Sigmoid colon (tissue), 6 donors: ENCODE measurements at regions not wholly inside any gene's neighbourhood (a gene's known extent, or its start where the extent isn't known, plus 50 kb on each side); places are given as distances from the start of the nearest gene placed in this dataset.

Experiments used
- DNase-seq: peaks from one replicate; pipeline ENCODE4 v3.0.0-alpha.2; 2019
- H3K27ac ChIP-seq, 4 donors: fragments of 200-600 bp; sonication (generic); one replicate each; pipeline ENCODE4 v1.5.1; 2016 to 2019; ENCODE audit warnings: mild to moderate bottlenecking in 1 of 4
- H3K27me3 ChIP-seq, 3 donors: fragments of 200-600 bp; sonication (generic); one replicate each; pipeline ENCODE4 v1.5.1; 2019; ENCODE audit warnings: mild to moderate bottlenecking in 1 of 3
- H3K36me3 ChIP-seq, 4 donors: fragments of 200-600 bp; sonication (generic); one replicate each; pipeline ENCODE4 v1.5.1; 2016 to 2019
- H3K4me1 ChIP-seq, 4 donors: fragments of 200-600 bp; sonication (generic); one replicate each; pipeline ENCODE4 v1.5.1; 2017 to 2019
- H3K4me3 ChIP-seq, 4 donors: fragments of 200-600 bp; sonication (generic); one replicate each; pipeline ENCODE4 v1.5.1; 2017 to 2019; ENCODE audit warnings: mild to moderate bottlenecking in 2 of 4, moderate library complexity in 1 of 4
- H3K9me3 ChIP-seq, 4 donors: fragments of 200-600 bp in 3 of 4; sonication (generic) in 3 of 4; one replicate each; pipeline versions ENCODE4 v1.5.1 to v1.6.1; 2013 to 2019
- CTCF ChIP-seq, 4 experiments: fragments of 450-650 bp in 3 of 4; fragments of 200-600 bp in 1 of 4; IDR thresholded peaks; one replicate each; pipeline ENCODE4 v1.5.1; 2016 to 2019; ENCODE audit warnings: antibody characterized with exemption in 4 of 4, mild to moderate bottlenecking in 3 of 4, moderate library complexity in 2 of 4
- EP300 ChIP-seq, 4 donors: sonication (generic); formaldehyde crosslinking; IDR thresholded peaks; one replicate each; pipeline ENCODE4 v1.6.1; 2017; ENCODE audit warnings: antibody characterized with exemption in 4 of 4
- POLR2A ChIP-seq, 2 donors: fragments of 450-650 bp; IDR thresholded peaks; one replicate each; pipeline ENCODE4 v1.6.1; 2016; ENCODE audit warnings: antibody characterized with exemption in 2 of 2, mild to moderate bottlenecking in 2 of 2, moderate library complexity in 2 of 2
- POLR2AphosphoS5 ChIP-seq, 4 donors: sonication (generic); formaldehyde crosslinking; IDR thresholded peaks; one replicate each; pipeline ENCODE4 v1.6.1; 2017; ENCODE audit warnings: antibody characterized with exemption in 4 of 4
- WGBS, 2 donors: extraction: QIAGEN DNeasy Blood & Tissue Kit; methylation state at CpG; one replicate each; pipeline ENCODE4 v1.1.7; 2013; 5-methylcytosine and 5-hydroxymethylcytosine counted together
- intact Hi-C: fragments of 100-400 bp; cut with DNase I; formaldehyde crosslinking; loops from one replicate; pipeline ENCODE4 v1.15.1; 2023
- donor health status: healthy with polysubstance abuse.
- donor health status: healthy.

GRCh38 chr2:172305066-172305465 lies 122.3 kb upstream of the ITGA6 start:
- no peak overlapping the region for H3K4me3 ChIP-seq
- DNase-seq: no peak
- H3K27me3 ChIP-seq: no peaks in the 10 kb centered on the region
- H3K4me1 ChIP-seq: no peaks in the 10 kb centered on the region
- 49 to 64% methylated on average over 3 of the region's 3 CpGs for WGBS, 2 donors
- no peak for TF ChIP-seq CTCF (IDR thresholded peaks at IDR 0.05)
- no peak for TF ChIP-seq POLR2AphosphoS5 (IDR thresholded peaks at IDR 0.05)
- no peak for TF ChIP-seq EP300 (IDR thresholded peaks at IDR 0.05)
- TF ChIP-seq POLR2A (IDR thresholded peaks at IDR 0.05): no peak
- peaks cover 0 to 4% (median 0%) of the 10 kb centered on the region in 4 donors for H3K9me3 ChIP-seq
- no peak overlapping the region for H3K27ac ChIP-seq
- no peaks in the 10 kb centered on the region for H3K36me3 ChIP-seq
- intact Hi-C loops: no loop called here

- no peak for DNase-seq
- TF ChIP-seq CTCF (IDR thresholded peaks at IDR 0.05) (no peak), POLR2A (IDR thresholded peaks at IDR 0.05) (no peak), POLR2AphosphoS5 (IDR thresholded peaks at IDR 0.05) (peak in 1 of 4 donors; percentile 12), EP300 (IDR thresholded peaks at IDR 0.05) (no peak)
- WGBS, 2 donors: 0 to 2% methylated on average over 1 of the region's 1 CpG
- Histone ChIP-seq H3K4me1 (no peaks in the 10 kb centered on the region), H3K27me3 (no peaks in the 10 kb centered on the region), H3K9me3 (no peaks in the 10 kb centered on the region), H3K27ac (peak overlapping the region in 1 of 4 donors; percentile 32), H3K4me3 (no peak overlapping the region), H3K36me3 (no peaks in the 10 kb centered on the region)
- intact Hi-C loops: no loop called here
These were observed 119.6 kb upstream of the ITGA6 start for GRCh38 chr2:172307800-172308199.

- peak overlapping the region in 1 of 4 donors; percentile 32 for H3K27ac ChIP-seq
- no peaks in the 10 kb centered on the region for H3K4me1 ChIP-seq
- no peaks in the 10 kb centered on the region for H3K9me3 ChIP-seq
- WGBS, 2 donors: 79 to 80% methylated on average over 9 of the region's 9 CpGs
- no peaks in the 10 kb centered on the region for H3K36me3 ChIP-seq
- no peak overlapping the region for H3K4me3 ChIP-seq
- no peak for DNase-seq
- H3K27me3 ChIP-seq: no peaks in the 10 kb centered on the region
- TF ChIP-seq EP300 (IDR thresholded peaks at IDR 0.05) (no peak), POLR2AphosphoS5 (IDR thresholded peaks at IDR 0.05) (no peak), CTCF (IDR thresholded peaks at IDR 0.05) (no peak), POLR2A (IDR thresholded peaks at IDR 0.05) (no peak)
- intact Hi-C loops: no loop called here
These were observed 119.0 kb upstream of the ITGA6 start for GRCh38 chr2:172308253-172308935.

- Histone ChIP-seq H3K36me3 (no peaks in the 10 kb centered on the region), H3K4me1 (no peaks in the 10 kb centered on the region), H3K27ac (peak overlapping the region in 1 of 4 donors; percentile 3), H3K9me3 (no peaks in the 10 kb centered on the region), H3K4me3 (no peak overlapping the region), H3K27me3 (no peaks in the 10 kb centered on the region)
- no peak for DNase-seq
- intact Hi-C loops: no loop called here
- TF ChIP-seq POLR2A (IDR thresholded peaks at IDR 0.05): no peak
- peak; percentile 16 to 63 (median 52) for TF ChIP-seq POLR2AphosphoS5 (IDR thresholded peaks at IDR 0.05)
- TF ChIP-seq CTCF (IDR thresholded peaks at IDR 0.05): no peak
- WGBS, 2 donors: 80 to 89% methylated on average over 2 of the region's 2 CpGs
These were observed 115.5 kb upstream of the ITGA6 start for GRCh38 chr2:172311921-172312345.
